ENCODE measurements at regions not wholly inside any gene's neighbourhood (a gene's known extent, or its start where the extent isn't known, plus 50 kb on each side); places are given as distances from the start of the nearest gene placed in this dataset.

DNA sequence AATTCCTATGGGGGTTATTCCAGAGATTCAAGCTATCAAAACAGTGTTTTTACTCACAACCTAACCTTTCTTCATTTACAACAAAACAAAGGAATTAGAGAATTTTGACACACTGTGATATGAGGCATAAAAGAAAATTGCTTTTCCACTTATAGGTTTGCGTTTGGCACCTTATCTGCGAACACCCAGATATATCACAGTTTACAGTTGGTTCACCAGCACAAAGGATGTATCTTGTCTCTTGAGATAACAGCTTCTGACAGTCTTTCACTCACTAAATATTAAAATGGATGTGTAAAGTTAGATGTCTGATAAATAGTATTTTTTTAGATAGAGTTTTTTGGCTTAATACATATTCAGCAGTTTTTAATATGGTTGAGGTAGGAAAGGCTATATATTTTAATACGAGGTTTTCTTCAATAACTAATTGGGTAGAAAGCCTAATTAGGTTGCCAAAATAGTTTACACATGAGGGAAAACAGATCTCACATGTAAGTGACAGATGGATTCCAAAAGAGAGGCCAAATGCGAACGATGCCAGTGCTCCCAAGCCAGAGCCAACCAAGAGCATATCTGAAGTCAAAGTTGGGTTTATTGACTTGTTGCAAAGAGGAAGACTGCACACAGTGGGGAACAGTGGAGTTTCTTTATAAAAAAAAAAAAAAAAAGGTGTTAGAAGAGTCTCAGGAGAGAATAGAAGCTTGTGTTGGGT is 1495.2 kb downstream of the MAT2B start:
- H3K4me3 ChIP-seq (ENCODE audit: low read depth, low read length): no peak overlapping the region
- DNase-seq (ENCODE audit: low read depth): no peak
- TF ChIP-seq CTCF (IDR thresholded peaks at IDR 0.05; ENCODE audit: insufficient read depth, low read length): no peak

DNA sequence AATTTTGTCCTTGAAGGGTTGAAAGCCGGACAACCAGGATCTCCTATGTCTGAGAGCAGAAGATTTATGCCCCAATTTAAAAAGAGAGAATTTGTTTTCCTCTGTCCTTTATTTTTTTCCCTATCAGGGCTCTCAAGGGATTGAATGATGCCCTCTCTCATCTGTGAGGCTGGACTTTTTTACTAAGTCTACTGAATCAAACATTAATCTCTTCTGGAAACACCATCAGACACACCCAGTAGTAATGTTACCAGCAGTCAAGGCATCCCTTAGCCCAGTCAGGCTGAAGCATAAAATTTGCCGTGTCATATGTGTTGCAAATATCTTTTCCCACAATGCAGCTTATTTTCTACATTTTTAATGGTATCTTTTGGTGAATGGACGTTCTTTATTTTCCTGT is 1497.9 kb downstream of the MAT2B start:
- no peak for DNase-seq (ENCODE audit: low read depth)
- H3K4me3 ChIP-seq (ENCODE audit: low read depth, low read length): no peak overlapping the region
- TF ChIP-seq CTCF (IDR thresholded peaks at IDR 0.05; ENCODE audit: insufficient read depth, low read length): no peak

DNA sequence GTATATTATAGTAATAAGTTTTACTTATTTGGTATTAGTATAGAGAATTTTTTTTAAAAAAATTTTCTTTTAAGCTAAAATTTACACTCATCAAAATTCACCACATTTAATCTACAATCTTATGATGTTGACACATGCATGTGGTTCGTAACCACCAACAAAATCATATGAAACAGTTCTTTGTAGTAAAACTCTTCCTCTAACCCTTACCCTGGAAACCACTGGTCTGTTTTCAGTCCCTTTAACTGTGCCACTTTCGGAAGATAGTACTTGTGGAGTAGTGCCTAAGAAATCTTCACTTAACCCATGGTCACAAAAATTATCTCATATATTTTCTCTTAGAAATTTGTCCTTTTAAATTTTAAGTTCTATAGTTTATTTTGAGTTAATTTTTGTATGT is 1498.8 kb downstream of the MAT2B start:
- no peak overlapping the region for H3K4me3 ChIP-seq (ENCODE audit: low read depth, low read length)
- TF ChIP-seq CTCF (IDR thresholded peaks at IDR 0.05; ENCODE audit: insufficient read depth, low read length): no peak
- DNase-seq (ENCODE audit: low read depth): no peak

DNA sequence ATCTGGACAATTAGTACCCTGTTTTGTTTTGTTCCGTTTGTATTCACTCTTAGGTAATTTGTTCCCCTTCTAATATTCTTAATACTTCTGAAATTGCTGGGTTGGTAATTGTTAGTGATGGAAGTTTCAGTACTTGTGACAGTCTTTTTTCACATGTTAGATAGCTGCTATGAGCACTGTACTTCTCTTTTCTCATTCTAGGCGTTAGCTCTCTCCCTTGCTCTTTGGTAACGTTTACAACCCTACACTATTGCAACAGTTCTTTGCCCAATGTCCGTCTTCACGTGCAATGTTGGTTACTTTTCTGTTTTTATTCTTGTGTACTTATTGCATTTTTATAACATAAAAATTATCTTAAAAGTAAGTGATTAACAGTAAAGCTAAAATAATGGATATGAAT is 1509.0 kb downstream of the MAT2B start:
- no peak for TF ChIP-seq CTCF (IDR thresholded peaks at IDR 0.05; ENCODE audit: insufficient read depth, low read length)
- DNase-seq (ENCODE audit: low read depth): no peak
- H3K4me3 ChIP-seq (ENCODE audit: low read depth, low read length): no peak overlapping the region

GRCh38 chr5:165015126-165015525 is 1509.7 kb downstream of the MAT2B start:
- no peak for DNase-seq (ENCODE audit: low read depth)
- no peak overlapping the region for H3K4me3 ChIP-seq (ENCODE audit: low read depth, low read length)
- no peak for TF ChIP-seq CTCF (IDR thresholded peaks at IDR 0.05; ENCODE audit: insufficient read depth, low read length)

DNA sequence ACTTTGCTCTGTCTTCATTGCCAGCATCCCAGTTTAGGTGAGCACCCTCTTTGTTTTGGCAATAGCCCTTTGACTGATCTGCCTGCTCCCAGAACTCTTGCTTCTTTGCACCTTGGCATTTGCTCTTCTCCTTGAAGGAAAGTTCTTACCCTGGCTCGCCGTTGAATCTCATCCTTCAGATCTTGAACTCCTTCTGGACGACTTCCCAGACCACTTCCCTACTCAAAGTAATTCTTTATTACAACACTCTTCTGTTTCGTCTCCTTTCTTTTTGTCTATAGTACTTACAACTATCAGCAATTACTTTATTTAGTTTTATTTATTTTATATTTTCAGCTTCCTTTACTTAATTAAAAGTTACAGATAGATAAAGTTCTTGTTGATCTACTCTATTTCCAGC is 1510.1 kb downstream of the MAT2B start:
- DNase-seq (ENCODE audit: low read depth): no peak
- no peak for TF ChIP-seq CTCF (IDR thresholded peaks at IDR 0.05; ENCODE audit: insufficient read depth, low read length)
- no peak overlapping the region for H3K4me3 ChIP-seq (ENCODE audit: low read depth, low read length)

DNA sequence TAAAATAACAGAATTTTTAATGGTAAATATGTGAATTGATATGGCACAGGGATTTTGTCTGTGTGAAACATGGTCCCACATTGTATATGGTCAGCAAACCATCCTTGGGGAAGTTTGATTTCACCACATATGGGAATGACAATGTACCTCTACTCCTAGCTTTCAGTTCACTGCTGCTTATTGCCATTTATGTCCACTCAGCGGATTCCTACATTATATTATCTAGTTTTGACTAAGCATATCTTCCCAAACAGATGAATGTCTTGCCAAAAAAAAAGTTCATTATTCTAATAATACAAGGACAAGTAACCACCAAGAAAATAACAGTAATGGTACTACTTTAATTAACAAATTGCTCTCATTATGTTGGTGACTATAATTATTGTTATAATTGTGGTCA is 1521.6 kb downstream of the MAT2B start:
- DNase-seq (ENCODE audit: low read depth): no peak
- TF ChIP-seq CTCF (IDR thresholded peaks at IDR 0.05; ENCODE audit: insufficient read depth, low read length): no peak
- H3K4me3 ChIP-seq (ENCODE audit: low read depth, low read length): no peak overlapping the region
